Panc1 (cell line): ENCODE measurements at regions not wholly inside any gene's neighbourhood (a gene's known extent, or its start where the extent isn't known, plus 50 kb on each side); places are given as distances from the start of the nearest gene placed in this dataset.

Experiments used
- ATAC-seq: fragments of 200-7000 bp; cut with Tn5 transposase; 2 replicates; pipeline ENCODE4 v1.9.1; 2020; ENCODE audit warnings: mild to moderate bottlenecking, moderate library complexity
- BruUV-seq: library from RNA; stranded (reverse); fragments of 400-500 nt; replicated peaks from 2 replicates; lab custom pipeline; 2021; lab: Mats Ljungman, UMichigan
- CTCF ChIA-PET: fragments of 300-600 bp; sonication (Branson Sonifier 250); formaldehyde crosslinking; loops from one replicate; lab custom pipeline; 2022; ENCODE audit warnings: antibody characterized with exemption; lab: Charles Lee
- POLR2A ChIA-PET: fragments of 300-600 bp; sonication (Branson Sonifier 250); formaldehyde crosslinking; loops from one replicate; lab custom pipeline; 2022; ENCODE audit warnings: antibody characterized with exemption; lab: Charles Lee
- DNase-seq: peaks from one replicate; pipeline ENCODE4 v3.0.0-alpha.2; 2010; ENCODE audit warnings: low read depth, low spot score
- H3K27ac ChIP-seq: 2 replicates; pipeline ENCODE4 v1.5.1; 2011; ENCODE audit warnings: mild to moderate bottlenecking, low read length, inconsistent platforms
- H3K27me3 ChIP-seq: fragments of 200-500 bp; sonication (Bioruptor generic); 2 replicates; pipeline ENCODE4 v1.6.0; 2014; ENCODE audit warnings: low read length, inconsistent platforms; ENCODE audit not compliant: control insufficient read depth, insufficient read depth
- H3K36me3 ChIP-seq: fragments of 200-500 bp; sonication (Bioruptor generic); 2 replicates; pipeline ENCODE4 v1.5.1; 2014; ENCODE audit warnings: inconsistent platforms, mild to moderate bottlenecking, low read length, moderate library complexity; ENCODE audit not compliant: control insufficient read depth, insufficient read depth
- H3K4me1 ChIP-seq: 2 replicates; pipeline ENCODE4 v1.5.1; 2011; ENCODE audit warnings: inconsistent platforms, mild to moderate bottlenecking, low read length, moderate library complexity; ENCODE audit not compliant: control insufficient read depth, insufficient read depth
- H3K4me3 ChIP-seq, 2 experiments: 2 replicates each; pipeline ENCODE4 v1.5.1; 2011 to 2012; ENCODE audit warnings: low read depth in 2 of 2, low read length in 2 of 2, mild to moderate bottlenecking in 2 of 2, inconsistent platforms in 1 of 2, moderate library complexity in 1 of 2
- H3K9me3 ChIP-seq: fragments of 200-500 bp; sonication (Bioruptor generic); 2 replicates; pipeline ENCODE4 v1.5.1; 2014; ENCODE audit warnings: low read depth, mild to moderate bottlenecking, inconsistent platforms, low read length, moderate library complexity; ENCODE audit not compliant: control insufficient read depth, insufficient read depth
- POLR2AphosphoS5 ChIP-seq: IDR thresholded peaks from 2 replicates; pipeline ENCODE4 v1.6.1; 2012; ENCODE audit warnings: mild to moderate bottlenecking, low read depth, low read length, moderate library complexity
- SIN3A ChIP-seq: IDR thresholded peaks from 2 replicates; pipeline ENCODE4 v1.6.1; 2012; ENCODE audit warnings: low read depth, mild to moderate bottlenecking, low read length, moderate library complexity, borderline replicate concordance; ENCODE audit not compliant: insufficient read depth
- TCF7L2 ChIP-seq: IDR thresholded peaks from 2 replicates; pipeline ENCODE4 v1.6.1; 2011; ENCODE audit warnings: mild to moderate bottlenecking, low read depth, low read length, inconsistent platforms
- in situ Hi-C: cut with HindIII; loops from 2 replicates; pipeline ENCODE4 v1.10.0; 2016; ENCODE audit warnings: low sequenced_read_pairs, low pct_unique_long_range_greater_than_20kb
- intact Hi-C: fragments of 100-400 bp; cut with micrococcal nuclease; formaldehyde crosslinking; loops from one replicate; pipeline ENCODE4 v1.10.0; 2022; ENCODE audit not compliant: unreplicated experiment
- TF ChIP-seq, protein P1 (sequence below): fragments of 450-650 bp; IDR thresholded peaks from 2 replicates; pipeline ENCODE4 v1.5.1; 2017; ENCODE audit warnings: mild to moderate bottlenecking
- TF ChIP-seq, protein P2 (sequence below), 2 experiments: IDR thresholded peaks; 2 replicates each; pipeline ENCODE4 v1.6.1; 2011 to 2012; ENCODE audit warnings: low read depth in 2 of 2, control low read depth in 1 of 2, low read length in 1 of 2, mild to moderate bottlenecking in 1 of 2, moderate library complexity in 1 of 2; ENCODE audit not compliant: insufficient read depth in 1 of 2

DNA sequence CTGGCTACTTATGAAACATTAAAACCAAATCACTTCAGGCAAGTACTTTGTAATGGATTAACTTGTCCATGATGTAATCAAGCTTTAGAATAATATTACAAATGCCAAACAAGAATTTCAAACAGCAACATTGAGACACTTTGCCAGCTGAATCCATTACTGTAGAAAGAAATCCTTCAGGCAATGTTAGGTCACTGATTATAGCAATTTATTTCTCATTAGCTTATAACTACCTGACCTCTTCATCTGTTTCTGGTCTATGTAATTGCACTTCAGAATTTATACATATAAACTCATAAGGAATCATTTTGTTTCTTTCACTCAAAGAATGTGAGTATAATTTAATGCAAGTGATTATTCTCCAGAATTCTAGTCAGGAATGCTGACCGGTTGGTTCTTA, 692.6 kb upstream of the TMEFF2 start:
- no peak for TF ChIP-seq POLR2AphosphoS5
- no peak for TF ChIP-seq TCF7L2
- TF ChIP-seq, protein P1, sequence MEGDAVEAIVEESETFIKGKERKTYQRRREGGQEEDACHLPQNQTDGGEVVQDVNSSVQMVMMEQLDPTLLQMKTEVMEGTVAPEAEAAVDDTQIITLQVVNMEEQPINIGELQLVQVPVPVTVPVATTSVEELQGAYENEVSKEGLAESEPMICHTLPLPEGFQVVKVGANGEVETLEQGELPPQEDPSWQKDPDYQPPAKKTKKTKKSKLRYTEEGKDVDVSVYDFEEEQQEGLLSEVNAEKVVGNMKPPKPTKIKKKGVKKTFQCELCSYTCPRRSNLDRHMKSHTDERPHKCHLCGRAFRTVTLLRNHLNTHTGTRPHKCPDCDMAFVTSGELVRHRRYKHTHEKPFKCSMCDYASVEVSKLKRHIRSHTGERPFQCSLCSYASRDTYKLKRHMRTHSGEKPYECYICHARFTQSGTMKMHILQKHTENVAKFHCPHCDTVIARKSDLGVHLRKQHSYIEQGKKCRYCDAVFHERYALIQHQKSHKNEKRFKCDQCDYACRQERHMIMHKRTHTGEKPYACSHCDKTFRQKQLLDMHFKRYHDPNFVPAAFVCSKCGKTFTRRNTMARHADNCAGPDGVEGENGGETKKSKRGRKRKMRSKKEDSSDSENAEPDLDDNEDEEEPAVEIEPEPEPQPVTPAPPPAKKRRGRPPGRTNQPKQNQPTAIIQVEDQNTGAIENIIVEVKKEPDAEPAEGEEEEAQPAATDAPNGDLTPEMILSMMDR = no peak
- TF ChIP-seq SIN3A = no peak
- TF ChIP-seq, protein P2, sequence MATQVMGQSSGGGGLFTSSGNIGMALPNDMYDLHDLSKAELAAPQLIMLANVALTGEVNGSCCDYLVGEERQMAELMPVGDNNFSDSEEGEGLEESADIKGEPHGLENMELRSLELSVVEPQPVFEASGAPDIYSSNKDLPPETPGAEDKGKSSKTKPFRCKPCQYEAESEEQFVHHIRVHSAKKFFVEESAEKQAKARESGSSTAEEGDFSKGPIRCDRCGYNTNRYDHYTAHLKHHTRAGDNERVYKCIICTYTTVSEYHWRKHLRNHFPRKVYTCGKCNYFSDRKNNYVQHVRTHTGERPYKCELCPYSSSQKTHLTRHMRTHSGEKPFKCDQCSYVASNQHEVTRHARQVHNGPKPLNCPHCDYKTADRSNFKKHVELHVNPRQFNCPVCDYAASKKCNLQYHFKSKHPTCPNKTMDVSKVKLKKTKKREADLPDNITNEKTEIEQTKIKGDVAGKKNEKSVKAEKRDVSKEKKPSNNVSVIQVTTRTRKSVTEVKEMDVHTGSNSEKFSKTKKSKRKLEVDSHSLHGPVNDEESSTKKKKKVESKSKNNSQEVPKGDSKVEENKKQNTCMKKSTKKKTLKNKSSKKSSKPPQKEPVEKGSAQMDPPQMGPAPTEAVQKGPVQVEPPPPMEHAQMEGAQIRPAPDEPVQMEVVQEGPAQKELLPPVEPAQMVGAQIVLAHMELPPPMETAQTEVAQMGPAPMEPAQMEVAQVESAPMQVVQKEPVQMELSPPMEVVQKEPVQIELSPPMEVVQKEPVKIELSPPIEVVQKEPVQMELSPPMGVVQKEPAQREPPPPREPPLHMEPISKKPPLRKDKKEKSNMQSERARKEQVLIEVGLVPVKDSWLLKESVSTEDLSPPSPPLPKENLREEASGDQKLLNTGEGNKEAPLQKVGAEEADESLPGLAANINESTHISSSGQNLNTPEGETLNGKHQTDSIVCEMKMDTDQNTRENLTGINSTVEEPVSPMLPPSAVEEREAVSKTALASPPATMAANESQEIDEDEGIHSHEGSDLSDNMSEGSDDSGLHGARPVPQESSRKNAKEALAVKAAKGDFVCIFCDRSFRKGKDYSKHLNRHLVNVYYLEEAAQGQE (IDR thresholded peaks at IDR 0.05; ENCODE audit: insufficient read depth in 1 of 2, low read depth in 2 of 2, low read length in 1 of 2) = no peak
- intact Hi-C loops = no loop called here
- Histone ChIP-seq H3K4me1 (no peaks in the 10 kb centered on the region), H3K4me3 (no peak overlapping the region), H3K9me3 (no peaks in the 10 kb centered on the region), H3K36me3 (no peaks in the 10 kb centered on the region), H3K27me3 (no peaks in the 10 kb centered on the region), H3K27ac (no peak overlapping the region)
- CTCF ChIA-PET = no interaction called here
- ATAC-seq (no peak), DNase-seq (no peak)
- no TSS peak for BruUV-seq
- POLR2A ChIA-PET = no interaction called here
- in situ Hi-C loops = no loop called here

DNA sequence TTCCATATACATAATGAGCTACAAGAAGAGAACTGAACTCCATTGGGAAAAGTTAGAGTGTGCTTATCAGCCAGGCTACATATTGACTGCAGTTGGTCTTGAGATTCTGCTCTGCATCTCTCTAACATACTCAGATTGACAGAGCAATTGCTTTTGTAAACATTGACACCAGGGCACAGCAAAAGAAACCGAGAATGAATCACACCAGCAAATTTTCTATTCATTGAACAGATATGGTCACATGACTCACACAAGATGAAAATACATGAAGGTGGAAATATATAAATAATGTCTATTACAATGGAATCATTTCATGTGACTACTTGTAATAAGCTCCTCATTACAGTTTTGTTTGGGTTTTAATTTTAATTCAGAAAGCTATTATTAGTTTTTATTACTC, 691.9 kb upstream of the TMEFF2 start:
- H3K4me3 ChIP-seq = no peak overlapping the region
- BruUV-seq = no TSS peak
- H3K27me3 ChIP-seq = no peaks in the 10 kb centered on the region
- H3K36me3 ChIP-seq = no peaks in the 10 kb centered on the region
- no peak for TF ChIP-seq TCF7L2
- TF ChIP-seq, protein P1 = no peak
- TF ChIP-seq SIN3A = no peak
- TF ChIP-seq POLR2AphosphoS5 = no peak
- TF ChIP-seq, protein P2 (IDR thresholded peaks at IDR 0.05; ENCODE audit: insufficient read depth in 1 of 2, low read depth in 2 of 2, low read length in 1 of 2) = no peak
- no peaks in the 10 kb centered on the region for H3K9me3 ChIP-seq
- H3K27ac ChIP-seq = no peak overlapping the region
- CTCF ChIA-PET = no interaction called here
- ATAC-seq = no peak
- POLR2A ChIA-PET = no interaction called here
- DNase-seq = no peak
- intact Hi-C loops (no loop called here), in situ Hi-C loops (no loop called here)
- H3K4me1 ChIP-seq = no peaks in the 10 kb centered on the region
